Mesodermal cell (in vitro differentiated cells): ENCODE measurements at regions not wholly inside any gene's neighbourhood (a gene's known extent, or its start where the extent isn't known, plus 50 kb on each side); places are given as distances from the start of the nearest gene placed in this dataset.

Experiments used
- H3K27ac ChIP-seq: 2 replicates; pipeline ENCODE4 v1.7.0; 2013; ENCODE audit warnings: mild to moderate bottlenecking, low read depth, low read length, moderate library complexity; ENCODE audit not compliant: severe bottlenecking
- H3K36me3 ChIP-seq: 2 replicates; pipeline ENCODE4 v1.7.1; 2013; ENCODE audit warnings: mild to moderate bottlenecking, low read length, moderate library complexity; ENCODE audit not compliant: control insufficient read depth, insufficient read depth
- H3K4me1 ChIP-seq: one replicate; pipeline ENCODE4 v1.7.1; 2013; ENCODE audit warnings: mild to moderate bottlenecking, low read length; ENCODE audit not compliant: insufficient read depth, control insufficient read depth, poor library complexity, severe bottlenecking
- H3K4me3 ChIP-seq: 2 replicates; pipeline ENCODE4 v1.7.0; 2013; ENCODE audit warnings: low read length, control low read depth, mild to moderate bottlenecking; ENCODE audit not compliant: insufficient read depth, poor library complexity, severe bottlenecking; ENCODE audit errors: extremely low read depth
- H3K9me3 ChIP-seq: 2 replicates; pipeline ENCODE4 v1.7.1; 2013; ENCODE audit warnings: mild to moderate bottlenecking, low read length, moderate library complexity; ENCODE audit not compliant: control insufficient read depth
- WGBS, 2 experiments: methylation state at CpG; one replicate each; pipeline ENCODE4 v1.1.5; 2013; ENCODE audit warnings: missing lambda C conversion rate in 2 of 2; ENCODE audit not compliant: insufficient coverage in 2 of 2; 5-methylcytosine and 5-hydroxymethylcytosine counted together

DNA sequence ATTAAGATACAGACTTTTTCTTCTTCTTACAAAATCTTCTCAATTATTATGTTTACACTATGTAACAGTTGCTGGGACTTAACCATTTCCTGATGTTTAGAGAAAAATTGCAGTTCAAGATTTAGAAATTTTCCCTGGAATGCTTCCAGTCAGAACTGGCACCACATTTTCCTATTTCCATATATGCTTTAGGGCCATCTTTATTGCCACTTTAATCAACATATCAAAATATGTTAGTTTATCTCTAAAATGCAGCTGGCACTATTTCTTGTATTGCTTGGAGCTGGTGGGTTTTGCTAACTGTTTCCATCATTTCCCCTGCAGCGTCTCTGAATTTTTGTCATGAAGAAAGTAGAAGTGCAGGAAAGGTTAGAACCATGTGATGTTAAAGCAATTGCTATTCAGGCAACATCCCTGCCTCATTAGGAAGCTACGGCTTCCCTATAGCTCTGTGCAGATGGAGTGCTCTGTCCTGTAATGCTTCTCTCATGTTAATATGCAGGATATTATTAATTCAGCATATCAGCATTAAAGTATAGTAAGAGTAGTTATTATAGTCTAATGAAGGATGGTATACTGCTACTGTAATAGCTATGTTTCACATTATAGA lies 269.1 kb downstream of the MTRR start:
- H3K4me3 ChIP-seq, result no peak overlapping the region
- H3K27ac ChIP-seq, result no peak overlapping the region
- no peaks in the 10 kb centered on the region for H3K36me3 ChIP-seq
- 100% methylated on average over 1 of the region's 2 CpGs; no CpG with 5 or more reads in 1 of the 2 experiments for WGBS, 2 experiments
- no peaks in the 10 kb centered on the region for H3K9me3 ChIP-seq
- H3K4me1 ChIP-seq, result no peaks in the 10 kb centered on the region

DNA sequence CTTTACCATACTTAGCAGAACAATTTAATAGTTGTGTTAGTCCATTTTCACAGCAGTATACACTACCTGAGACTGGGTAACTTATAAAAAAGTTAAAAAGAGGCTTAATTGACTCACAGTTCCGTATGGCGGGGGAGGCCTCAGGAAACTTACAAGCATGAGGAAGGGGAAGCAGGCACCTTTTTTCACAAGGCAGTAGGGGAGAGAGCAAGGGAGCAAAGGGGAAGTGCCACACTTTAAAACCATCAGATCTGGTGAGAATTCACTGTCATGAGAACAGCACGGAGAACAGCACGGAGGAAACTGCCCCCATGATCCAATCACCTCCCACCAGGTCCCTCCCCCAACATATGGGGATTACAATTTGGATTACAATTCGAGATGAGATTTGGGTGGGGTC lies 269.9 kb downstream of the MTRR start:
- H3K27ac ChIP-seq, result no peak overlapping the region
- no peaks in the 10 kb centered on the region for H3K36me3 ChIP-seq
- H3K4me3 ChIP-seq, result no peak overlapping the region
- 69 to 94% methylated on average over 2 of the region's 5 CpGs for WGBS, 2 experiments
- H3K9me3 ChIP-seq, result no peaks in the 10 kb centered on the region
- no peaks in the 10 kb centered on the region for H3K4me1 ChIP-seq

DNA sequence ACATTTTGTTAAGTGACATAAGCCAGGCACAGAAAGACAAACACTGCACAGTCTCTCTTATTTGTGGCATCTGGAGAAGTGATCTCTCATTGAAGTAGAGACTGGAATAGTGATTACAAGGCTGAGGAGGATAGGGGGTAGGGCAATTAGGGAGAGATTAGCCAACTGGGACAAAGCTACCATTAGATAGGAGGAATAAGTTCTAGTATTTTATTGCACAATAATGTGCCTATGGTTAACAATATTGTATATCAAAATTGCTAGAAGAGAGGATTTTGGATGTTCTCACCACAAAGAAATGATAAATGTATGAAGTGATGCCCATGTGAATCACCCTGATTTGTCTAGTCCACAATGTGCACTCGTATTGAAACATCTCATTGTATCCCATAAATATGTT lies 281.8 kb downstream of the MTRR start:
- no peaks in the 10 kb centered on the region for H3K4me1 ChIP-seq
- H3K27ac ChIP-seq, result no peak overlapping the region
- H3K9me3 ChIP-seq, result no peaks in the 10 kb centered on the region
- WGBS, 2 experiments, result no CpG with 5 or more reads among the region's 1 CpG
- no peaks in the 10 kb centered on the region for H3K36me3 ChIP-seq
- no peak overlapping the region for H3K4me3 ChIP-seq

DNA sequence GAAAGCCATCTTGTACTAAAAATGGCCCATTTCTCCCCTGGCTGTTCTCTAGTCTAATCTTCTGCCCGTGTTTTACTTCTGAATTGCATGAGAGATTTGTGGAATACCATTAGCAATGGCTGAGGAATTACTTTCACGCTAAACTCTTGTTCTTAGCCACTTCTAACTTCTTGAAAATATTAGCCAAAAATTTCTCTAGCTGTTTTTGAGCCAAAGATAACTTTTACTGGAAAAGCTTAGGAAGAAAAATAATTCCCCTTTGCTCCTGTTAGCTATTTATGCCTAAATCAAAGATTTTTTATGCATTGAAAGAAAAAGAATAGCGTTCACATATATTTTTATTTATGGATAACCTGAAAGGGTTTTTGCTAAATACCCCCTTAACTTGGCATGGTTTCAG lies 287.8 kb downstream of the MTRR start:
- no peak overlapping the region for H3K4me3 ChIP-seq
- 88 to 100% methylated on average over 1 of the region's 3 CpGs for WGBS, 2 experiments

DNA sequence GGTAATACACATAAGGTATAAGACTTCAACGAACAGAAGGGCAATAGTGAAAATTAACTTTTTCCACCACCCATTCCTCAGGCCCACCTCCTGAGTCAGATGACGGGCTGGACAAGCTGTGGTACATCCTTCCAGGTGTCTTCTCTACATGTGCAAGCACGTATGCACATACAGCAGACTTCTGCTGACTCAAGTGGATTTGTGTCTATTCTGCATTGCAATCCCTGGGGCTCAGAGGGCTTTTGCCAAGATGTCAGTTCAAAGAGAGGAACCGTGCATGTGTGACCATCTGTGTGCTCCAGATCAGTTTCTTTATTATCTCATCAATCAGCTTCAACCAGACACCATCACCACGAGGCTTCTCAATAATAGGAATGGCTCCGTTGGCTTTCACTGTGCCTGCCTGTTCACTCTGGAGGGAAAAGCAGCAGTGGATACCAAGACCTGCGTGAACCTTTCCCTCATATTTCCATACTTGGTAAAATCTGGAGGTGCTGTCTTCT lies 288.4 kb downstream of the MTRR start:
- no peak overlapping the region for H3K4me3 ChIP-seq
- H3K36me3 ChIP-seq, result no peaks in the 10 kb centered on the region
- 80 to 88% methylated on average over 3 to 6 of the region's 7 CpGs for WGBS, 2 experiments
- no peak overlapping the region for H3K27ac ChIP-seq
- no peaks in the 10 kb centered on the region for H3K9me3 ChIP-seq
- no peaks in the 10 kb centered on the region for H3K4me1 ChIP-seq

More for the DNA sequence above, 287.8 kb downstream of the MTRR start:
- Histone ChIP-seq H3K36me3 (no peaks in the 10 kb centered on the region), H3K4me1 (no peaks in the 10 kb centered on the region), H3K27ac (no peak overlapping the region), H3K9me3 (no peaks in the 10 kb centered on the region)

DNA sequence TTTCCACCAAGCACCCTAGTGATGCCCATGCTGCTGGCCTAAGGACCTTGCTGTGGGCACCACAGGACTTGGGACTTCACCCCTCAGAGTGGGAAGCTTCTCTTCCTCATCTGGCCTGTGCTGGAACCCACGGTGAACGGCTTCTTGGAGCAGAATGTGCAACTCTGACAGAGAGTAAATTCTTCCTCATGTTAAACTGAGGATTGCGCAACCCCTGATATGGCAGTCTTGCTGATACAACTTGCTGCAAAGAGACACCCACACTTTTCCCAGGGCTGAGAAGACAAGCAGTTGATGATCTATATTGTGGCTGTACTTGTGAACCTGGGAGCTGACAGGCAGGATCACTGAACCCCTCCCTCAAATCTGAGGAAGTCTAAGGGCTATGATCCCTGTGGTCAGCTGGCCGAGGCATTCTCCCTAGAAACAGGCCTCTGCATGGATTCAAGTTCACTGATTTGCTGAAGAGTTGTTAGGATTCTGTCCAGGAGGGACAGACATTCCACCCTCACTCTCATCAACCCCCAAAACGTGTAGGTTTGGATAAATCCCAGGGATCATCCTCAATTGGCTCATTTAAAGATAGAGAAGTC lies 307.2 kb downstream of the MTRR start:
- no peak overlapping the region for H3K27ac ChIP-seq
- 70 to 97% methylated on average over 3 to 4 of the region's 5 CpGs for WGBS, 2 experiments
- no peaks in the 10 kb centered on the region for H3K9me3 ChIP-seq
- H3K4me1 ChIP-seq, result no peaks in the 10 kb centered on the region
- H3K4me3 ChIP-seq, result no peak overlapping the region
- no peaks in the 10 kb centered on the region for H3K36me3 ChIP-seq

DNA sequence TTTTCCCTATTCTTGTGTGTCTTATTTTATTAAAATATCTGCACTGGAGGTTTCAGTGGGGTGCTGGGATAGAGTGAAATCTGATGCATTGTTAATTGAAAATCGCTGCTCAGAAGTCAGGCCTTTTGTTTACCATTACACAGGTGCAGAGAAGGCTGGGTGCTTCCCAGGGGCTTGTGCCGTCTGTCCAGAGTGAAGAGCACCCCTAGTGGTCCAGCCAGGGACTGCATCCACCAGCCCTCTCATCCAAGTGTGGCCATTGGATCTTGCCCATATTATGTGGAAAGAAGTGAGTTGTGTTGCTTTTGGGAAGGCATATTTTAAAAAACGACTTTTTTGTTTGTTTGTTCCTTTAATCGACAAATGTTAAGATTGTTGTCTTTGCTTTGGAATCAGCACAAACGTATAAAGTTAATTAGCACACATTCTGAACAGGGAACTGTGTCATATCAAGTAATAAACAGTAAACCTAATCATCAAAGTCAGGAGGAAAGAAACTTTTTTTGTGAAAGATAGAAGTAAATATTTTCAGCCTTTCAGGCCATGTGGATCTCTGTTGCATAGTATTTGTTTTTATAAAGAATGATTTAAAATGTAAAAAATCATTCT lies 315.6 kb downstream of the MTRR start:
- no peak overlapping the region for H3K27ac ChIP-seq
- H3K9me3 ChIP-seq, result no peaks in the 10 kb centered on the region
- no peak overlapping the region for H3K4me3 ChIP-seq
- WGBS, 2 experiments, result 29 to 33% methylated on average over 1 to 3 of the region's 5 CpGs
- H3K36me3 ChIP-seq, result no peaks in the 10 kb centered on the region
- H3K4me1 ChIP-seq, result no peaks in the 10 kb centered on the region

DNA sequence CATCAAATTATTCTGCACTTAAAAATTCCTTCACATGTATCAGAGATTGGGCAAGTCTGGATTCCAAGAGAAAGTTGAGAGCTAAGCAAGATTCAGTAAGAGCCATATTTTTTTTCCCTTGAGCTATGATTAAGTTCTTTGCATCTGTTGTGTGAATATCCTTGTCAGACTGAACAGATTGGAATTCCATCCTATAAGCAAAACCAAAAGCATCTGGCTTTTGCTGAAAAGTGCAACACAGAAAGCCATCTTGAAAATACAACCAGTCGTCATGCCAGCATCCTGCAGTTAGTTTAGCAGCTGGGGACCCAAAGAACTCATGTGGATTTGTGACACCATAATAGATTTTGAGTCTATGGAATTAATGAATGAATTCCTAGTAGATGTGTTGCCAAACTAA lies 316.9 kb downstream of the MTRR start:
- no peaks in the 10 kb centered on the region for H3K36me3 ChIP-seq
- no peaks in the 10 kb centered on the region for H3K4me1 ChIP-seq
- no peak overlapping the region for H3K4me3 ChIP-seq
- no peaks in the 10 kb centered on the region for H3K9me3 ChIP-seq
- 100% methylated on average over 1 of the region's 1 CpG; no CpG with 5 or more reads in 1 of the 2 experiments for WGBS, 2 experiments
- no peak overlapping the region for H3K27ac ChIP-seq

DNA sequence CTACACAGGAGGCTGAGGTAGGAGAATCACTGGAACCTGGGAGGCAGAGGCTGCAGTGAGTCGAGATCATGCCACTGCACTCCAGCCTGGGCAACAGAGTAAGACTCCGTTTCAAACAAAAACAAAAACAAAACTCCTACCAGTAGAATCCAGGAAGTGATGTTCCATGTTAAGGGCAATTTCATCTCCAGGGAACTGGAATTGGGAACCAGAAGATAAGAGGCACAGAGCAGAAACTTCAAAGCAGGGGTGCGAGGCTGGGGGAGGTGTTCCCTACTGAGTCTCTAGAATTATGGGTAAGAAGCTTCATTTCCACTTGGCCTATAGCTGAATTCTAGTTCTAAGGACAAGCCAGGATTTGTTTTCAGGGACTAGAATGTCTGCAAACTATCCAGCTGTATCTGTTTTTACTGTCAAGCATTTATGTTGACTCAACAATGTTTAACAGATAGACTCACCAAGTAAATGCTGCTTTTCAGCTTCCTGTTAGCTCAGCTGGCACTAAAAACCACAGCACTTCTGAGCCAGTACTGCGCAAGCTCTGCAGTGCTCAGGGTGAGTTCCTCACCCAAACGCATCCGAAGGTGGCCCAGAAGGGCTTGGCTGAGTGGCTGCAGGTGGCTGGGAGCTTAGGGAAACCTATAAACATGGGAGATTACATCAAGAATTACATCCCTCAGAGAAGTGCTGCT lies 320.1 kb downstream of the MTRR start:
- WGBS, 2 experiments, result 60 to 78% methylated on average over 2 of the region's 6 CpGs
- H3K9me3 ChIP-seq, result no peaks in the 10 kb centered on the region

DNA sequence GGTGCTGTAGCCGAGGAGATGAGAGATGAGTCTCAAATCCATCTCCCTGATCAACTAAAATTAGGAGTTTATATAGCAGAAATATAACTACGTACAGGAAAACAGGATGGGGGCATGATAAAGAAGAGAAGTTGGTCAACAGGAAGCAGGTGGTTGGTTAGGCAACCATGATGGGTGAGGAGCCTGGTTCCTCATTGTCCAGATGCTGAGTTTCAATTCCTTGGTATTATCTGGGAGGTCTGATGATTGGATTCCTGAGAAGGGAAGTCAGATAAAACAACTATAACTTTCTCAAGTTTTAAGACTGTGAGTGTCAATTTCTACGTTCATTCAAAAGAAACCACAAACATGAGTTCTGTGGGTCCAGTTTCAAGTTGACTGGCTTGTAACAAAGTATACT lies 323.9 kb downstream of the MTRR start:
- Histone ChIP-seq H3K4me1 (no peaks in the 10 kb centered on the region), H3K4me3 (no peak overlapping the region), H3K9me3 (no peaks in the 10 kb centered on the region), H3K36me3 (no peaks in the 10 kb centered on the region), H3K27ac (no peak overlapping the region)
- WGBS, 2 experiments, result 89 to 90% methylated on average over 1 to 2 of the region's 3 CpGs

More for the DNA sequence above, 320.1 kb downstream of the MTRR start:
- Histone ChIP-seq H3K4me3 (no peak overlapping the region), H3K27ac (peak overlapping the region; percentile 54), H3K36me3 (no peaks in the 10 kb centered on the region), H3K4me1 (no peaks in the 10 kb centered on the region)
